ENCODE measurements at regions not wholly inside any gene's neighbourhood (a gene's known extent, or its start where the extent isn't known, plus 50 kb on each side); places are given as distances from the start of the nearest gene placed in this dataset.
"Not testable (repeated sequence)": the region's sequence is repeated elsewhere in the genome, so short reads cannot be mapped to it uniquely, and the experiment has no call there.

DNA sequence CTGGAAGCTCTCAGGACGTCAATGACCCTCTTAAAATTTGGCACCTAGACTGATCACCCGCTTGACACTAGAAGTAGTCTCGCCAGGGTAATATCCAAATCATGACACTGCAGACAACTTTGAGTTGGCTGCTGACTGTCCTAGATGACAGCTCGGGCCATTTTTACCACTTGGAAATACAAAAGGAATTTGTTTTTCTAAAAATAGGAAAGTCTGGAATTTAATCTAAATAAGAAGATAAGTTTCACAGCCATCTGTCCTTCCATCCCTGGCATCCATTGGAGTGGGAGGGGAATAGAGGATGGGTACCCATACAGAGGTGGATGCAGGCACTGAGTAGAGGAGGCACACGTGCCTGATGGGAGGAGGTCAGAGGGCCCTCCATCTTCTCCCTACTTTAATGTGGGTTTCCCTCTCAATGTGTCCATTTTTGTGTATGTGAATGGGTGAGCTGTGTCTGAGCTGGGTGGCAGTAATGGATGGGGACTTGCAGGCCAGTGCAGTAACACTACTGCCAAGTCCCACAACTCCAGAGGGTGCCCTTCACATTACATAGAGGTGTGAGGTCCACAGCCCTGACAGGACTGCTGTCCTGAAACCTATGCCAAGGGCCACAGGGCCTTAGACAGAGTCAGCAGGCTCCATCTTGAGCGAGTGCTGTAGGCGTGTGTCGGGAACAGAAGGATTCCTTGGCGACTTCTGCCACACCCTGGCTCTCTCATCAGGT is 104.8 kb upstream of the IPO9 start:
- peaks cover 10% of the 10 kb centered on the region for H3K27me3 Mint-ChIP-seq (ENCODE audit: low read depth)
- no peak overlapping the region for H3K4me3 Mint-ChIP-seq
- H3K27ac Mint-ChIP-seq, result no peak overlapping the region
- H3K36me3 Mint-ChIP-seq (ENCODE audit: low read depth), result no peaks in the 10 kb centered on the region
- H3K9me3 Mint-ChIP-seq, result no peaks in the 10 kb centered on the region
- DNase-seq (ENCODE audit: low spot score), result no peak
- H3K4me1 Mint-ChIP-seq (ENCODE audit: low read depth), result no peaks in the 10 kb centered on the region

GRCh38 chr1:201724766-201725118 is 104.2 kb upstream of the IPO9 start:
- DNase-seq (ENCODE audit: low spot score), result no peak
- Mint-ChIP-seq H3K36me3 (ENCODE audit: low read depth) (no peaks in the 10 kb centered on the region), H3K4me3 (no peak overlapping the region), H3K27me3 (ENCODE audit: low read depth) (peaks cover 10% of the 10 kb centered on the region), H3K9me3 (no peaks in the 10 kb centered on the region), H3K27ac (no peak overlapping the region), H3K4me1 (ENCODE audit: low read depth) (no peaks in the 10 kb centered on the region)

DNA sequence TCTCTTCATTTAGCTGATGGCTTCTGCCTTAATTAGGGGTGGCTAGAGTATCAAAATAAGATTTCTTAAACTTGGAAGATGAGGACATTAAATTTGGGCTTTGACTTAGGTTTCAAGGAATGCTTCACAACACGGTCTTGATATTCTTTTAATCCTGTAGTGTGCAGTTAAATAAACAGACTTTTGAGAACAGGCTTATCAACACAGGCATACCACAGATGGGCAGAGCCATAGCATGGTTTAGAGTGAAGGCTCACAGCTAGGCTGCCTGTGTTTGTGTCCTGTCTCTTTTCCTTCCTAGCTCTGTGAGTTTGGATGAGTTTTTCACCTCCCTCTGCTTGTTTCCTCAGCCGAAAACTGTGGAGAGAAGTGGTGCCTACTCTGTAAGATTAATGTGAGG is 102.3 kb upstream of the IPO9 start:
- Mint-ChIP-seq H3K4me3 (no peak overlapping the region), H3K36me3 (ENCODE audit: low read depth) (no peaks in the 10 kb centered on the region), H3K27ac (no peak overlapping the region), H3K4me1 (ENCODE audit: low read depth) (no peaks in the 10 kb centered on the region), H3K9me3 (no peaks in the 10 kb centered on the region), H3K27me3 (ENCODE audit: low read depth) (peaks cover 10% of the 10 kb centered on the region)
- no peak for DNase-seq (ENCODE audit: low spot score)

DNA sequence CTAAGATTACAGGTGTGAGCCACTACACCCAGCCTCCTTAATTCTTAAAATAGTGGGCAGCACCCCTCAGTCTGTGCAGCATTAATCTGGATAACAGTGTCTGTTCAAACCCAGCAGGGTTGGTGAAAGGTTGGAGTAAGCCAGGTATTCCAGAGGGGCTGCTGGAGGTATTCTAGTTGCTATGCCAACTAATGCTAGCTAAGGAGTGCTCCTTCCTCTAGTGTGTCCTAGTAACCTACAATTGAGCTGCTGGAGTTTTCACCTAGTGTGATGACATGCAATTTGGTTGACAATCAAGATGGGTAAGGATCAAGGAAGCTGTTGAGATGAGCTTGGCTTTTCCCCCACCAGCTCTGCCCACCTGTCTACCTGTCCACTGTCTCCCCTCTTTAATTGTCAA is 100.2 kb upstream of the IPO9 start:
- no peak for DNase-seq (ENCODE audit: low spot score)
- H3K27ac Mint-ChIP-seq, result no peak overlapping the region
- no peaks in the 10 kb centered on the region for H3K4me1 Mint-ChIP-seq (ENCODE audit: low read depth)
- no peaks in the 10 kb centered on the region for H3K9me3 Mint-ChIP-seq
- no peaks in the 10 kb centered on the region for H3K36me3 Mint-ChIP-seq (ENCODE audit: low read depth)
- H3K4me3 Mint-ChIP-seq, result no peak overlapping the region
- H3K27me3 Mint-ChIP-seq (ENCODE audit: low read depth), result peaks cover 8% of the 10 kb centered on the region

- Mint-ChIP-seq H3K36me3 (ENCODE audit: low read depth) (no peaks in the 10 kb centered on the region), H3K4me3 (no peak overlapping the region), H3K27me3 (ENCODE audit: low read depth) (peaks cover 8% of the 10 kb centered on the region), H3K9me3 (no peaks in the 10 kb centered on the region), H3K4me1 (ENCODE audit: low read depth) (no peaks in the 10 kb centered on the region), H3K27ac (no peak overlapping the region)
- no peak for DNase-seq (ENCODE audit: low spot score)
Observed at GRCh38 chr1:201729973-201730608, 98.9 kb upstream of the IPO9 start.

DNA sequence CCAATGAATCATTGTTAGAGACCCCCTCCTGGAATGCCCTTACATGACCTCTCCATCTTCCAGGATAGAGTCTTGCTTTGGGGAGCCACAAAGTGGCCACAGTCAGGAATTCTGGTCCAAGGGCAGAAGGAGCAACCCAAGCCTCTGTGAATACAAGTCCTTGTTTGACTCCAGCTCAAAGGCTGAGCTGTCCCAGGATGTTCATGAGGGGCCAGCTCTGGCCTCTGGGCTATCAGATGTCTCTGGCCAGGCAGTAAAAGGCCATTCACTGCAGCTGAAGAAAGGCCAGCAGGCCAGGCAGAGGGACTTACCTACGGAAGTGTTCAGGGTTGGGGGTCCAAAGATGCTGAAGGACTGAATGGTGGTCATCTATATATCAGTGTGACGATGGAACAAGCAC is 98.3 kb upstream of the IPO9 start:
- Mint-ChIP-seq H3K36me3 (ENCODE audit: low read depth) (no peaks in the 10 kb centered on the region), H3K27ac (no peak overlapping the region), H3K9me3 (no peaks in the 10 kb centered on the region), H3K27me3 (ENCODE audit: low read depth) (peaks cover 9% of the 10 kb centered on the region), H3K4me1 (ENCODE audit: low read depth) (no peaks in the 10 kb centered on the region), H3K4me3 (no peak overlapping the region)
- no peak for DNase-seq (ENCODE audit: low spot score)

DNA sequence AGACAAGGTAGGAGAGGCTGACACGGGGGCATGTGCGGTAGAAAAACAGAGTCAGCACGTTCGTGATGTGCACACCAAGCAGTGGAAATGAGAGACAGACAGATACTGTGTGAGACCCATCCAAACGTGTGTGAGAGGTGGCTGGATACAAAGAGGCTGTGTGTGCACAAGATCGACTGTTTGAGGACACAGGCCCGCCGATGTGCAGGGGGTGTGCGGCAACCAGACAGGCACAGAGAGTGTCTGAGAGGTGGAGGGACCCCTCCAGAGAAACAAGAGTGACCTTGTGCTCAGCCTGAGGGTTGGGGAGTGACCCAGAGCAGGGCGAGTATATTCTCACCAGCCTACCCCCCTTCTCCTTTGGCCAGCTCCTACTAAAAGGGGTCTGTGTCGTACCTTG is 97.8 kb upstream of the IPO9 start:
- no peak overlapping the region for H3K4me3 Mint-ChIP-seq
- no peak for DNase-seq (ENCODE audit: low spot score)
- no peaks in the 10 kb centered on the region for H3K9me3 Mint-ChIP-seq
- peaks cover 10% of the 10 kb centered on the region for H3K27me3 Mint-ChIP-seq (ENCODE audit: low read depth)
- no peaks in the 10 kb centered on the region for H3K4me1 Mint-ChIP-seq (ENCODE audit: low read depth)
- H3K27ac Mint-ChIP-seq, result no peak overlapping the region
- no peaks in the 10 kb centered on the region for H3K36me3 Mint-ChIP-seq (ENCODE audit: low read depth)

DNA sequence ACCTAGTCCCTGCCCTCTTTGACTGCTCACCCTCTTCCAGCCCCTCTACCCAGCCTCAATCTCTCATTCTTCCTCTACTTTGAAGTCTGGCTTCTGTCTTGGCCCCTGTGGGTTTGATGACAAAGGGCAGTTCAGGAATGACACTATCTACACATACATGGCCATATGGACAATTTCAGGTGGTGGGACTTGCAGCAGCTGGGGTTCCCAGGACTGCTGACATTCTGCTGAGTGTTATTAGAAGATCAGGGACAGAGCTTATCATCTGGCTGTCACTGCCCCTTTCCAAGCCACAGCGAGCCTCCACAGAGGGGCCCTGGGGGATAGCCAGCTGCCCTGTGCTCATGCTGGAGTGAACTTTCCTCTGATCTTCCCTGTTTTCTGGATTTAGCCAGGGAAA is 97.4 kb upstream of the IPO9 start:
- no peaks in the 10 kb centered on the region for H3K36me3 Mint-ChIP-seq (ENCODE audit: low read depth)
- H3K27ac Mint-ChIP-seq, result no peak overlapping the region
- no peak overlapping the region for H3K4me3 Mint-ChIP-seq
- no peaks in the 10 kb centered on the region for H3K4me1 Mint-ChIP-seq (ENCODE audit: low read depth)
- H3K9me3 Mint-ChIP-seq, result no peaks in the 10 kb centered on the region
- peaks cover 9% of the 10 kb centered on the region for H3K27me3 Mint-ChIP-seq (ENCODE audit: low read depth)
- DNase-seq (ENCODE audit: low spot score), result no peak

DNA sequence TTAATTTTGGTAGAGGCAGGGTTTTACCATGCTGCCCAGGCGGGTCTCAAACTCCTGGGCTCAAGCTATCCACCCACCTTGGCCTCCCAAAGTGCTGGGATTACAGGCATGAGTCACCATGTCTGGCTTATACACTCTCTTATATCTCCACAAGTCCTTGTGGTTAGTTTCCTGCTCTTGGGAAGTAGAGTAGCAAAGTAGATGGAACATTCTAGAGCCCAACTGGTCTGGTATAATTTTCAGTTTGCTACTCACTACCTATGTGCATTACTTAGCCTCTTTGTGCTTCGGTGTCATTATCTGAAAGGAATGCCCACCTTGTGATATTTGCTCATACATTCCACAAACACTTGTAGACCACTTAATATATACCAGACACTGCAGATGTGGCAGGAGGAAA is 96.6 kb upstream of the IPO9 start:
- no peaks in the 10 kb centered on the region for H3K9me3 Mint-ChIP-seq
- DNase-seq (ENCODE audit: low spot score), result no peak
- H3K36me3 Mint-ChIP-seq (ENCODE audit: low read depth), result no peaks in the 10 kb centered on the region
- H3K4me1 Mint-ChIP-seq (ENCODE audit: low read depth), result no peaks in the 10 kb centered on the region
- H3K27ac Mint-ChIP-seq, result no peak overlapping the region
- H3K4me3 Mint-ChIP-seq, result no peak overlapping the region
- peaks cover 6% of the 10 kb centered on the region for H3K27me3 Mint-ChIP-seq (ENCODE audit: low read depth)

DNA sequence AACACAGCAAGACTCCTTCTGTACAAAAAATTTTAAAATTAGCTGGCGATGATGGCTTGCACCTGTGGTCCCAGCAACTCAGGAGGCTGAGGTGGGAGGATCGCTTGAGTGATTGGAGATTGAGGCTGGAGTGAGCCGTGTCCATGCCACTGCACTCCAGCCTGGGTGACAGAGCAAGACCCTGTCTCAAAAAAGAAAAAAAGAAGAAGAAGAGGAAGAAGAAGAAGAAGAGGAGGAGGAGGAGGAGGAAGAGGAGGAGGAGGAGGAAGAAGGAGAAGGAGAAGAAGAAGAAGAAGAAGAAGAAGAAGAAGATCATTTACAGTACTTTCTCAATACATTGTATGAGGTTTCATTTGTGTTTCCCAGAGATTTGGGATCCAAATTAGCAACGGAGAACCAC is 94.7 kb upstream of the IPO9 start:
- DNase-seq (ENCODE audit: low spot score); H3K27ac Mint-ChIP-seq; H3K9me3 Mint-ChIP-seq; H3K4me1 Mint-ChIP-seq (ENCODE audit: low read depth); H3K36me3 Mint-ChIP-seq (ENCODE audit: low read depth); H3K4me3 Mint-ChIP-seq: not testable (repeated sequence)
- peaks cover 18% of the 10 kb centered on the region for H3K27me3 Mint-ChIP-seq (ENCODE audit: low read depth)

DNA sequence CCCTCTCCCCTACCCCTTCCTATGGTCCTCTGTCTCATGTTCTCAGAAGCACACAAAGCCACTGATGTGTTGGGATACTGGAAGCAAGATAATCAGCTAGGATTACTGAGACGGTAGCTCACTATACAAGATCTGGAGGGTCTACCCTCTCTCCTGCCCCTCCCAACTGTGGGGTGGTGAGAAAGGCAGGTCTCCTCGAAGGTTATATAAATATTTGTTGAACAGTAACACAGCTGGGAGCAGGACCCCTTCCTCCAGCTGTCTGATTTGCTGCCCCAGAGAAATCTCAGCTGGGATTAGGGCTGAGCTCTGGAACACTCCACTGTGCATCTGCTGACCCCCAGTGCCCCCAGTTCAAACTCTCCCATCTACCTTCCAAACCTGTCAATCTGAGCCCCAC is 94.2 kb upstream of the IPO9 start:
- H3K27me3 Mint-ChIP-seq (ENCODE audit: low read depth), result peaks cover 24% of the 10 kb centered on the region
- H3K4me1 Mint-ChIP-seq (ENCODE audit: low read depth), result no peaks in the 10 kb centered on the region
- no peak overlapping the region for H3K27ac Mint-ChIP-seq
- DNase-seq (ENCODE audit: low spot score), result no peak
- no peaks in the 10 kb centered on the region for H3K36me3 Mint-ChIP-seq (ENCODE audit: low read depth)
- H3K4me3 Mint-ChIP-seq, result no peak overlapping the region
- H3K9me3 Mint-ChIP-seq, result no peaks in the 10 kb centered on the region

DNA sequence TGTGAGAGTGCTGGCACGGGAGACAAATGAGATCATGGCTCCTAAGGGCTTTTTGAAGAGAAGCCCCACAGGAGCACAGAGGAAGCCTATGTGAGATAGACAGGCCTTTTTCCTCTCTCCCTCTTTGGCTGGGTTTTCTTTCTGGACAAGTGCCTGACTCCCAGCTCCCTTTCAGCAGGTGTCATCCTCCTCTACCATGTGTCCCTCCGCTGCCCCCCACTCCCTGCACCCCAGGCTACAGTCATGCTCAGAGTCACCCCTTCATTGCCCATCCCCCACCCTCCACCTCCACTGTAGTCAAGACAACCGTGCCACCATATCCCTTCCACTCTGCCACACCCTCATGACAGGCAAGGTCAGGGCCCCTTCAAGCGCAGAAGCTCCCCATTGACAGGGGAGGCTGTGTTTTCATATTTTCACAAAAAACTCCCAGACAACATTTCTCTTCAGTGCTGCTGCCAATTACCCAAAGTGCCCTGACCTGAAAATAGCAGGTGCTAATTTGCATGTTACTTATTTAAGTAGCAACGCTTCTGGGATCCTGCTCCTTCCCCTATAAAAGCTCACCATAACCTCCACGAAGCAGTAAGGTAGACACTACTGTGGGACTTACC is 92.1 kb upstream of the IPO9 start:
- Mint-ChIP-seq H3K36me3 (ENCODE audit: low read depth) (no peaks in the 10 kb centered on the region), H3K27me3 (ENCODE audit: low read depth) (peaks cover 42% of the 10 kb centered on the region), H3K9me3 (no peaks in the 10 kb centered on the region), H3K4me1 (ENCODE audit: low read depth) (peaks cover 1% of the 10 kb centered on the region), H3K4me3 (no peak overlapping the region), H3K27ac (no peak overlapping the region)
- no peak for DNase-seq (ENCODE audit: low spot score)

- no peaks in the 10 kb centered on the region for H3K9me3 Mint-ChIP-seq
- peaks cover 47% of the 10 kb centered on the region for H3K27me3 Mint-ChIP-seq (ENCODE audit: low read depth)
- no peaks in the 10 kb centered on the region for H3K36me3 Mint-ChIP-seq (ENCODE audit: low read depth)
- no peak for DNase-seq (ENCODE audit: low spot score)
- H3K27ac Mint-ChIP-seq, result no peak overlapping the region
- no peak overlapping the region for H3K4me3 Mint-ChIP-seq
- H3K4me1 Mint-ChIP-seq (ENCODE audit: low read depth), result peaks cover 1% of the 10 kb centered on the region
Observed at GRCh38 chr1:201737352-201738060, 91.5 kb upstream of the IPO9 start.

- no peak for DNase-seq (ENCODE audit: low spot score)
- Mint-ChIP-seq H3K27me3 (ENCODE audit: low read depth) (peaks cover 57% of the 10 kb centered on the region), H3K9me3 (no peaks in the 10 kb centered on the region), H3K4me1 (ENCODE audit: low read depth) (peaks cover 1% of the 10 kb centered on the region), H3K27ac (no peak overlapping the region), H3K4me3 (no peak overlapping the region), H3K36me3 (ENCODE audit: low read depth) (no peaks in the 10 kb centered on the region)
Observed at GRCh38 chr1:201739080-201739479, 89.9 kb upstream of the IPO9 start.
